Kidney epithelial cell (primary cell): ENCODE measurements at regions not wholly inside any gene's neighbourhood (a gene's known extent, or its start where the extent isn't known, plus 50 kb on each side); places are given as distances from the start of the nearest gene placed in this dataset.
"Not testable (repeated sequence)": the region's sequence is repeated elsewhere in the genome, so short reads cannot be mapped to it uniquely, and the experiment has no call there.

Experiments used
- DNase-seq: peaks from one replicate; pipeline ENCODE4 v3.0.0-alpha.2; 2010; ENCODE audit warnings: low read depth
- H3K27me3 ChIP-seq: 2 replicates; pipeline ENCODE4 v1.6.0; 2011; ENCODE audit warnings: low read length; ENCODE audit not compliant: control insufficient read depth, insufficient read depth
- H3K36me3 ChIP-seq: 2 replicates; pipeline ENCODE4 v1.5.1; 2011; ENCODE audit warnings: low read length; ENCODE audit not compliant: control insufficient read depth, insufficient read depth
- H3K4me3 ChIP-seq: 2 replicates; pipeline ENCODE4 v1.5.1; 2011; ENCODE audit warnings: low read depth, mild to moderate bottlenecking, control low read depth, low read length
- CTCF ChIP-seq: IDR thresholded peaks from 2 replicates; pipeline ENCODE4 v1.5.1; 2011; ENCODE audit warnings: mild to moderate bottlenecking, moderate library complexity, low read length, control low read depth, inconsistent platforms; ENCODE audit not compliant: insufficient read depth, poor library complexity, severe bottlenecking

- no peak for TF ChIP-seq CTCF
- Histone ChIP-seq H3K4me3 (no peak overlapping the region), H3K36me3 (no peaks in the 10 kb centered on the region), H3K27me3 (no peaks in the 10 kb centered on the region)
- DNase-seq: no peak
Measured at GRCh38 chr4:43567644-43568043, 675.1 kb downstream of the GRXCR1 start.

GRCh38 chr4:43586813-43587212, 694.3 kb downstream of the GRXCR1 start:
- H3K27me3 ChIP-seq: no peaks in the 10 kb centered on the region
- TF ChIP-seq CTCF: no peak
- no peak overlapping the region for H3K4me3 ChIP-seq
- H3K36me3 ChIP-seq: no peaks in the 10 kb centered on the region
- DNase-seq: no peak

GRCh38 chr4:43587758-43588157, 695.2 kb downstream of the GRXCR1 start:
- Histone ChIP-seq H3K36me3 (no peaks in the 10 kb centered on the region), H3K4me3 (no peak overlapping the region), H3K27me3 (no peaks in the 10 kb centered on the region)
- TF ChIP-seq CTCF: no peak
- DNase-seq: no peak

- H3K36me3 ChIP-seq: no peaks in the 10 kb centered on the region
- no peak overlapping the region for H3K4me3 ChIP-seq
- H3K27me3 ChIP-seq: no peaks in the 10 kb centered on the region
- no peak for TF ChIP-seq CTCF
- DNase-seq: no peak
Measured at GRCh38 chr4:43607400-43607799, 714.9 kb downstream of the GRXCR1 start.

GRCh38 chr4:43607827-43608461, 715.4 kb downstream of the GRXCR1 start:
- Histone ChIP-seq H3K27me3 (no peaks in the 10 kb centered on the region), H3K36me3 (no peaks in the 10 kb centered on the region), H3K4me3 (no peak overlapping the region)
- no peak for DNase-seq
- TF ChIP-seq CTCF: no peak

- Histone ChIP-seq H3K4me3 (no peak overlapping the region), H3K36me3 (no peaks in the 10 kb centered on the region), H3K27me3 (no peaks in the 10 kb centered on the region)
- TF ChIP-seq CTCF: no peak
- DNase-seq: no peak
Measured at GRCh38 chr4:43619219-43619618, 726.7 kb downstream of the GRXCR1 start.

- not testable (repeated sequence) for H3K27me3 ChIP-seq, DNase-seq, H3K36me3 ChIP-seq, H3K4me3 ChIP-seq
Measured at GRCh38 chr4:43637893-43638292, 745.4 kb downstream of the GRXCR1 start.
